ENCODE measurements at regions not wholly inside any gene's neighbourhood (a gene's known extent, or its start where the extent isn't known, plus 50 kb on each side); places are given as distances from the start of the nearest gene placed in this dataset.

DNA sequence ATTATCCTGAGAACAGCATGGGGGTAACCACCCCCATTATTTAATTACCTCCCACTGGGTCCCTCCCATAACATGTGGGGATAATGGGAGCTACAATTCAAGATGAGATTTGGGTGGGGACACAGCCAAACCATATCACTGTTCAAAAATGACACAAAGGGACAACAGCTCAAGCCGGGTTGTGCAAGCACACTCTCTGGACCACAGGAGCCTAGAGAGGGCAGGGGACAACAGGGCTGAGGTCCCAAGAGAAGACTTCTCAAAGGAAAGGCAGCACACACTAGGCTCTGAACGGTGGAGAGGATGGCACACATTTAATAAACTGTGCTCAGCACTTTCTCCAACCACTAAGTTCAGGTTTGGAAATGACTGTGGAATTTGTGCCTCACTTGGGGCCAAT lies 122.1 kb upstream of the PKDCC start:
- TF ChIP-seq, protein P1, sequence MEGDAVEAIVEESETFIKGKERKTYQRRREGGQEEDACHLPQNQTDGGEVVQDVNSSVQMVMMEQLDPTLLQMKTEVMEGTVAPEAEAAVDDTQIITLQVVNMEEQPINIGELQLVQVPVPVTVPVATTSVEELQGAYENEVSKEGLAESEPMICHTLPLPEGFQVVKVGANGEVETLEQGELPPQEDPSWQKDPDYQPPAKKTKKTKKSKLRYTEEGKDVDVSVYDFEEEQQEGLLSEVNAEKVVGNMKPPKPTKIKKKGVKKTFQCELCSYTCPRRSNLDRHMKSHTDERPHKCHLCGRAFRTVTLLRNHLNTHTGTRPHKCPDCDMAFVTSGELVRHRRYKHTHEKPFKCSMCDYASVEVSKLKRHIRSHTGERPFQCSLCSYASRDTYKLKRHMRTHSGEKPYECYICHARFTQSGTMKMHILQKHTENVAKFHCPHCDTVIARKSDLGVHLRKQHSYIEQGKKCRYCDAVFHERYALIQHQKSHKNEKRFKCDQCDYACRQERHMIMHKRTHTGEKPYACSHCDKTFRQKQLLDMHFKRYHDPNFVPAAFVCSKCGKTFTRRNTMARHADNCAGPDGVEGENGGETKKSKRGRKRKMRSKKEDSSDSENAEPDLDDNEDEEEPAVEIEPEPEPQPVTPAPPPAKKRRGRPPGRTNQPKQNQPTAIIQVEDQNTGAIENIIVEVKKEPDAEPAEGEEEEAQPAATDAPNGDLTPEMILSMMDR (IDR thresholded peaks at IDR 0.05), result no peak
- TF ChIP-seq POLR2A (IDR thresholded peaks at IDR 0.05), result no peak

All from uterus (tissue), 2 donors.